HFFc6 (cell line): ENCODE measurements at regions not wholly inside any gene's neighbourhood (a gene's known extent, or its start where the extent isn't known, plus 50 kb on each side); places are given as distances from the start of the nearest gene placed in this dataset.
A peak's percentile ranks its signal among the peaks of the same experiment; 100 is the strongest.

ENCODE experiments used
- DNase-seq: peaks from one replicate; pipeline ENCODE4 v3.0.0-alpha.2; 2018
- H3K27ac Mint-ChIP-seq: 2 replicates; pipeline ENCODE4 v1.8.0; 2020; ENCODE audit warnings: mild to moderate bottlenecking, mixed read lengths
- H3K27me3 Mint-ChIP-seq: 2 replicates; pipeline ENCODE4 v1.8.0; 2021; ENCODE audit warnings: mild to moderate bottlenecking, moderate library complexity, mixed read lengths; ENCODE audit not compliant: insufficient read depth
- H3K36me3 Mint-ChIP-seq: 2 replicates; pipeline ENCODE4 v1.8.0; 2021; ENCODE audit warnings: low read depth, mixed read lengths
- H3K4me1 Mint-ChIP-seq: 2 replicates; pipeline ENCODE4 v1.8.0; 2020; ENCODE audit warnings: low read depth, mixed read lengths
- H3K4me3 Mint-ChIP-seq: 2 replicates; pipeline ENCODE4 v1.8.0; 2020; ENCODE audit warnings: mild to moderate bottlenecking, moderate library complexity, mixed read lengths
- H3K9me3 Mint-ChIP-seq: 2 replicates; pipeline ENCODE4 v1.8.0; 2020; ENCODE audit warnings: mild to moderate bottlenecking, mixed read lengths
- CTCF ChIP-seq: fragments of 200-600 bp; sonication (generic); IDR thresholded peaks from 2 replicates; pipeline ENCODE4 v1.5.0; 2021; ENCODE audit warnings: antibody characterized with exemption, mild to moderate bottlenecking

GRCh38 chr11:19377881-19378280, 137.1 kb upstream of the E2F8 start:
- no peaks in the 10 kb centered on the region for H3K9me3 Mint-ChIP-seq
- TF ChIP-seq CTCF, result no peak
- no peak overlapping the region for H3K27ac Mint-ChIP-seq
- H3K4me3 Mint-ChIP-seq, result no peak overlapping the region
- DNase-seq, result no peak
- peaks cover 64% of the 10 kb centered on the region for H3K4me1 Mint-ChIP-seq
- H3K27me3 Mint-ChIP-seq, result peaks cover 5% of the 10 kb centered on the region
- H3K36me3 Mint-ChIP-seq, result no peaks in the 10 kb centered on the region

- H3K4me1 Mint-ChIP-seq, result peaks cover 66% of the 10 kb centered on the region
- no peaks in the 10 kb centered on the region for H3K9me3 Mint-ChIP-seq
These were observed 134.7 kb upstream of the E2F8 start for GRCh38 chr11:19375440-19375839.

GRCh38 chr11:19374151-19374569, 133.4 kb upstream of the E2F8 start:
- H3K4me3 Mint-ChIP-seq, result peak overlapping the region; percentile 20; the same call in 1 of the 2 replicates
- no peak for TF ChIP-seq CTCF
- H3K9me3 Mint-ChIP-seq, result no peaks in the 10 kb centered on the region
- peaks cover 66% of the 10 kb centered on the region for H3K4me1 Mint-ChIP-seq
- DNase-seq, result peak; percentile 98
- no peaks in the 10 kb centered on the region for H3K36me3 Mint-ChIP-seq
- H3K27me3 Mint-ChIP-seq, result peaks cover 2% of the 10 kb centered on the region
- peak overlapping the region; percentile 61 for H3K27ac Mint-ChIP-seq

More at GRCh38 chr11:19375440-19375839, 134.7 kb upstream of the E2F8 start:
- H3K27me3 Mint-ChIP-seq, result peaks cover 2% of the 10 kb centered on the region
- no peaks in the 10 kb centered on the region for H3K36me3 Mint-ChIP-seq
- no peak for TF ChIP-seq CTCF
- peak overlapping the region; percentile 61; the same call in 1 of the 2 replicates for H3K27ac Mint-ChIP-seq
- H3K4me3 Mint-ChIP-seq, result no peak overlapping the region
- no peak for DNase-seq

- no peak for TF ChIP-seq CTCF
- DNase-seq, result no peak
These were observed 131.6 kb upstream of the E2F8 start for GRCh38 chr11:19372381-19372780.

GRCh38 chr11:19370100-19370861, 129.5 kb upstream of the E2F8 start:
- no peak for DNase-seq
- Mint-ChIP-seq H3K27ac (peak overlapping the region; percentile 78), H3K4me3 (0 out of 2 replicates have a peak overlapping the region, but pooled peaks have one; percentile 18), H3K27me3 (peaks cover under 1% of the 10 kb centered on the region), H3K9me3 (no peaks in the 10 kb centered on the region), H3K36me3 (no peaks in the 10 kb centered on the region), H3K4me1 (peaks cover 91% of the 10 kb centered on the region)
- TF ChIP-seq CTCF, result no peak

More at GRCh38 chr11:19372381-19372780, 131.6 kb upstream of the E2F8 start:
- no peaks in the 10 kb centered on the region for H3K36me3 Mint-ChIP-seq
- H3K9me3 Mint-ChIP-seq, result no peaks in the 10 kb centered on the region
- no peak overlapping the region for H3K27ac Mint-ChIP-seq
- no peak overlapping the region for H3K4me3 Mint-ChIP-seq
- H3K27me3 Mint-ChIP-seq, result peaks cover 2% of the 10 kb centered on the region
- peaks cover 76% of the 10 kb centered on the region for H3K4me1 Mint-ChIP-seq
